GM12873 (cell line): ENCODE measurements at regions not wholly inside any gene's neighbourhood (a gene's known extent, or its start where the extent isn't known, plus 50 kb on each side); places are given as distances from the start of the nearest gene placed in this dataset.

ENCODE experiments used
- TF ChIP-seq, protein P1 (sequence below): IDR thresholded peaks from 2 replicates; pipeline ENCODE4 v1.5.1; 2012; ENCODE audit warnings: low read depth, mild to moderate bottlenecking, moderate library complexity, low read length, control low read depth; ENCODE audit not compliant: insufficient read depth; ENCODE audit errors: missing control alignments

DNA sequence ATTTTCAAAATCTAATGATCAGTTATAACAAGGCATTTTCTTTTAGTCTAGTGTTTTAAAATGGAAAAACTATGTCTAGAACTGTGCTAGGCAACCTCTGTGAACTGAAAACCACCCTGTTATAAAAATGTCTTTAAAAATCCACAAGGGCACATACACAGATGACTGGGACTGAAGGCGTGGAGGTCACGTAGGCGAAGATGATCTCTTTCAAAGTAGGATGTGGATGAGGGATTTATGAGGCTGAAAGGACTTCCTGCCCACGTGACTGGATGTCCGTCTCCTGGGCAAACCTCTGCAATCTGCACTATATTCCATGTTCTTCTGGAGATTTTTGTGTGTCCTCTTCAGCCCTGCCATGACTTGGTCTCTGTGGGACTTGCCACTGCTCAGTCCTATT is 84.2 kb upstream of the ZNF536 start:
- TF ChIP-seq, protein P1, sequence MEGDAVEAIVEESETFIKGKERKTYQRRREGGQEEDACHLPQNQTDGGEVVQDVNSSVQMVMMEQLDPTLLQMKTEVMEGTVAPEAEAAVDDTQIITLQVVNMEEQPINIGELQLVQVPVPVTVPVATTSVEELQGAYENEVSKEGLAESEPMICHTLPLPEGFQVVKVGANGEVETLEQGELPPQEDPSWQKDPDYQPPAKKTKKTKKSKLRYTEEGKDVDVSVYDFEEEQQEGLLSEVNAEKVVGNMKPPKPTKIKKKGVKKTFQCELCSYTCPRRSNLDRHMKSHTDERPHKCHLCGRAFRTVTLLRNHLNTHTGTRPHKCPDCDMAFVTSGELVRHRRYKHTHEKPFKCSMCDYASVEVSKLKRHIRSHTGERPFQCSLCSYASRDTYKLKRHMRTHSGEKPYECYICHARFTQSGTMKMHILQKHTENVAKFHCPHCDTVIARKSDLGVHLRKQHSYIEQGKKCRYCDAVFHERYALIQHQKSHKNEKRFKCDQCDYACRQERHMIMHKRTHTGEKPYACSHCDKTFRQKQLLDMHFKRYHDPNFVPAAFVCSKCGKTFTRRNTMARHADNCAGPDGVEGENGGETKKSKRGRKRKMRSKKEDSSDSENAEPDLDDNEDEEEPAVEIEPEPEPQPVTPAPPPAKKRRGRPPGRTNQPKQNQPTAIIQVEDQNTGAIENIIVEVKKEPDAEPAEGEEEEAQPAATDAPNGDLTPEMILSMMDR, result no peak

DNA sequence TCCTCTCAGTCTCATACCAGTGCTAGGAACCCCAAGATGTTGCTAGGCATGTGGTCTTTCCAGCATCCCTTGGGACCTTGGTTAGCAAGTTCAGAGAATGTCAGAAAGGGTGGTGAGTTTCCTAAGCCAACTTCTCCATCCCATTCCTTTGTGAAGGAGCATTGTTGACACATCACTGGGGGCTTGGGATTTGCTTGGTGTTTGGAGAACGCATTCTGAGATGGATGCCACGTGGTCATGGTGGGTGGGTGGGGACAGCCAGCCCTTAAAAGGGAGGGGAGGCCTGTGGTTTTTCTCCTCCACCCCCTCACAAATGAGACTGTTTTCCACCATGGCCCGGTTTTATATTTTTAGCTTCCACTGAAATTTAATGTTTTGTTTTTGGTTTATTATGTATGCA is 83.3 kb upstream of the ZNF536 start:
- TF ChIP-seq, protein P1, result no peak

DNA sequence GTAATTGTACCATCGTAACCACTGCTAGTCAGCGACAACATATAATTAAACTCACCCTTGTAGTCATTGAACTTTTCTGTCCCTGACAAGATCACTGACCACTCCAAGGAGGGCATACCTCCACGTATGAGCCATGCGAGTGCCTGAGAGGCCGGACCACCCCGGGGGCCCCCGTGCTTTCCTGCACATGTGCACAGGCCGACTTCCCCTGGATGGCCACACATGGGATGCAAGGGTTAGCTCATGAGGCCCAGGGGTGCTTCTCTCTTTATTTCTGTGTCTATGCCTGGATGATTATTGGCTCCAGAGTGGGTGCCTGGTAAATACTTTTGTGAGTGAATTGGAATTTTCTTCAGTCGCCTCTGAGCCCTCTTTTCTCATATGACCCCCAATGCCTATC is 82.8 kb upstream of the ZNF536 start:
- TF ChIP-seq, protein P1, result no peak

DNA sequence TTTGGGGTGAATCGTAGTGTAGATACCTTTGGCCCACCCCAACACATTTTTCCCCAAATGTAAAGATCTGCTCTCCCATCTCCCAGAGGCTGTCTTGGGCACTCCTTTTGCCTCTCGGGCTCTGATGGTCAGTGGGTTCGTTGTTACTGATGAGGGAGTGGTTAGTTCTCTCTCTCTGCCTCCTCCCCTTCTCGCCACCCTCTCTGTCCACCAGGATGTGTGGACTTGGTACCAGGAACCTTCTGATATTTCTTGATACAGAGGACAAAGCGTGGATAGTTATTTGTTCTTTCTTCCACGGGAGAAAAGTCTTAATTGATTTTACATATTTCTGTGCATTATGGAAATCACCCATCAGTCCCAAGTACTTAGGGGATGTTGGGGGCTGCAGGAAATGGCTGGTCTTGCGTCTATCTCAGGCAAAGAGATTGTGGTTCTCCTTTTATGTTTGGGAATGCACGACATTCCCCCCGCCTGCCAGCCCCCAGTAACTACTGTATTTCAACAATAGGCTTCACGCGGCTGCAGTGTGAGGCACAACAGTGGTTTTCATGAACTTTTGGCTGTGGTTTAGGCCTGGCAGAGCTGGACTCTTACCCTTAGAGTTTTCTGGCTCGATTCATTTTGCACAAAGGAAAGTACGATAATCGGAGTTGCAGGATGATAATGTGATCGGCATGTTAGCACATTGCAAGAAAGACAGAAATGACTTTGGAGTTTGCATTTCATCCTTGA is 79.0 kb upstream of the ZNF536 start:
- TF ChIP-seq, protein P1, result no peak

DNA sequence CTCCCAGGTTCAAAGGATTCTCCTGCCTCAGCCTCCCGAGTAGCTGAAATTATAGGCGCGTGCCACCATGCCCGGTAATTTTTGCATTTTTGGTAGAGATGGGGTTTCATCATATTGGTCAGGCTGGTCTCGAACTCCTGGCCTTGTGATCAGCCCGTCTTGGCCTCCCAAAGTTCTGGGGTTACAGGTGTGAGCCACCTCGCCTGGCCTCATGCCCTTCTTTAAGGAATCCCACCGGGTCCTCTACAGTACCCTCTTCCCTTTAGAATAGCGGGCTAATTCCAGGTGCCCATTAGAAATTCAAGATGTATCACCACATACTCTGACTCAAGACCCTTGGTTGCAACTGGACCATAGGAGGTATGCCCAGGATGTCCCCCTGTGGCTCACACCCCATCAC is 74.2 kb upstream of the ZNF536 start:
- TF ChIP-seq, protein P1, result no peak

DNA sequence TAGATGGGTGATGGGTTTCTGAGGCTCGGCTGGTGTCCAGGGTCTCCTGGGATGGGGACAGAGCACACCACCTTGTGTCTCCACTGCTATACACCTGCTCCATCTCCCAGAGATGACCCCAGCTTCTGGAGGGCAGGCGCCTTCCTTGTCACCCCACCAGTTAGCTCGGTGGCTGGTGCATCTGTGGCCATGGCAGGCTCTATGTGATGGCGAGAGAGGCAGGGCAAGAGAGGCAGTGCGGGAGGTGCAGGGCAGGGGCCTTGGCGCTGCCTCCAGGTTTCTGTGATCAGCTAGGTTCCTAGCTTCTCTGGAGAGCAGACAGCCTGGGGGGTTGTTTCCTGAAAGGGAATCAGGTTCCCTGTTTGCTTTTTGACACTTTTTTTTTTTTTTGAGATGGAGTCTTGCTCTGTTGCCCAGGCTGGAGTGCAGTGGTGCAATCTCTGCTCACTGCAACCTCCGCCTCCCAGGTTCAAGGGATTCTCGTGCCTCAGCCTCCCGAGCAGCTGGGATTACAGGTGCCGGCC is 69.0 kb upstream of the ZNF536 start:
- TF ChIP-seq, protein P1, result no peak

DNA sequence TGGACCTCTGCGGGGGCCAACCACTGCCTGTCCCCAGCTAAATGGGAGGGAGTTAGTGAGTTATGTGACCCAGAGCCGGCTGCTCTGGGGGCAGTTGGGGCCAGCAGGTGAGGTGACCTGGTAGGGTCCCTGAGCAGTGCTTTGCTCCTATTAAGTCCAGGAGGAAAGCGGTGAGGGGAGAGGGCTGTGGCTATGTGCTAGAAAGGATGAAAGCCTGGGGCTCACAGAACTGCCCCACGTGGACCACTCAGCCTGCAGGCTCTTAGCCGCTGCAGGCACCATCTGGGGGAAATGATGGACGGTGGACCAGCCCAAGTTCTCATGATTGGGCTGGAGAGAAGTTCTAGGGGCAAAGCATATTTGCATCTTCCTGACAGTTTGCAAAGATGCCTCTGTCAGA is 67.6 kb upstream of the ZNF536 start:
- TF ChIP-seq, protein P1, result no peak
